Superior temporal gyrus (tissue), 1 donor: ENCODE measurements at regions not wholly inside any gene's neighbourhood (a gene's known extent, or its start where the extent isn't known, plus 50 kb on each side); places are given as distances from the start of the nearest gene placed in this dataset.
"Not testable (repeated sequence)": the region's sequence is repeated elsewhere in the genome, so short reads cannot be mapped to it uniquely, and the experiment has no call there.

Source experiments
- DNase-seq: peaks from one replicate; pipeline ENCODE4 v3.0.0-alpha.2; 2016; ENCODE audit errors: extremely low spot score

GRCh38 chr4:54852602-54853001 is 194.8 kb downstream of the KIT start:
- no peak for DNase-seq

- peak; percentile 73 for DNase-seq
Measured at GRCh38 chr4:54852054-54852453, 194.3 kb downstream of the KIT start.

GRCh38 chr4:54844911-54845310 is 187.2 kb downstream of the KIT start:
- no peak for DNase-seq

- no peak for DNase-seq
Measured at GRCh38 chr4:54843946-54844345, 186.2 kb downstream of the KIT start.

GRCh38 chr4:54843106-54843505 is 185.3 kb downstream of the KIT start:
- DNase-seq = no peak

GRCh38 chr4:54842656-54843055 is 184.9 kb downstream of the KIT start:
- no peak for DNase-seq

- DNase-seq = no peak
Measured at GRCh38 chr4:54842226-54842625, 184.5 kb downstream of the KIT start.

GRCh38 chr4:54840992-54841768 is 183.4 kb downstream of the KIT start:
- peak; percentile 60 for DNase-seq

- no peak for DNase-seq
Measured at GRCh38 chr4:54840430-54840829, 182.7 kb downstream of the KIT start.

- no peak for DNase-seq
Measured at GRCh38 chr4:54838301-54838700, 180.5 kb downstream of the KIT start.

- no peak for DNase-seq
Measured at GRCh38 chr4:54837576-54838140, 179.9 kb downstream of the KIT start.

- DNase-seq = not testable (repeated sequence)
Measured at GRCh38 chr4:54828361-54828760, 170.6 kb downstream of the KIT start.

- no peak for DNase-seq
Measured at GRCh38 chr4:54823616-54824015, 165.9 kb downstream of the KIT start.

- no peak for DNase-seq
Measured at GRCh38 chr4:54819034-54819433, 161.3 kb downstream of the KIT start.

GRCh38 chr4:54818481-54818880 is 160.7 kb downstream of the KIT start:
- no peak for DNase-seq

GRCh38 chr4:54813674-54814073 is 155.9 kb downstream of the KIT start:
- DNase-seq = no peak

- DNase-seq = no peak
Measured at GRCh38 chr4:54806351-54806750, 148.6 kb downstream of the KIT start.

GRCh38 chr4:54802336-54802735 is 144.6 kb downstream of the KIT start:
- no peak for DNase-seq

GRCh38 chr4:54800831-54801530 is 143.2 kb downstream of the KIT start:
- DNase-seq = no peak

- DNase-seq = no peak
Measured at GRCh38 chr4:54794579-54794978, 136.8 kb downstream of the KIT start.

- DNase-seq = no peak
Measured at GRCh38 chr4:54793856-54794422, 136.2 kb downstream of the KIT start.
